ENCODE measurements at regions not wholly inside any gene's neighbourhood (a gene's known extent, or its start where the extent isn't known, plus 50 kb on each side); places are given as distances from the start of the nearest gene placed in this dataset.

- no peak for TF ChIP-seq EZH2 (IDR thresholded peaks at IDR 0.05; ENCODE audit: insufficient read depth, poor library complexity, severe bottlenecking)
- TF ChIP-seq EZH2phosphoT487 (IDR thresholded peaks at IDR 0.05; ENCODE audit: insufficient read depth, low read depth) = no peak
Observed at GRCh38 chr5:53826504-53826903, 266.1 kb downstream of the NDUFS4 start.

Data from GM23248 (cell line).